OCI-LY7 (cell line): ENCODE measurements at regions not wholly inside any gene's neighbourhood (a gene's known extent, or its start where the extent isn't known, plus 50 kb on each side); places are given as distances from the start of the nearest gene placed in this dataset.

Experiments used
- BruUV-seq: library from RNA; stranded (reverse); fragments of 400-500 nt; replicated peaks from 2 replicates; lab custom pipeline; 2021; lab: Mats Ljungman, UMichigan
- CTCF ChIA-PET: fragments of 300-600 bp; sonication (Branson Sonifier 250); formaldehyde crosslinking; loops from one replicate; lab custom pipeline; 2022; ENCODE audit warnings: antibody characterized with exemption; ENCODE audit not compliant: unreplicated experiment; lab: Charles Lee
- POLR2A ChIA-PET: fragments of 300-600 bp; sonication (Branson Sonifier 250); formaldehyde crosslinking; loops from one replicate; lab custom pipeline; 2022; ENCODE audit warnings: antibody characterized with exemption; lab: Charles Lee
- DNase-seq: peaks from one replicate; pipeline ENCODE4 v3.0.0-alpha.2; 2015; ENCODE audit warnings: low spot score
- H2AFZ ChIP-seq: fragments of 200-600 bp; sonication (generic), shearing (Covaris generic); 2 replicates; pipeline ENCODE4 v1.6.1; 2014; ENCODE audit warnings: mild to moderate bottlenecking, antibody characterized with exemption, low read length, moderate library complexity
- H3K27ac ChIP-seq: fragments of 200-600 bp; sonication (generic); 2 replicates; pipeline ENCODE4 v1.5.1; 2014; ENCODE audit warnings: mixed run types, low read depth, mild to moderate bottlenecking, moderate library complexity, low read length, inconsistent platforms; ENCODE audit not compliant: poor library complexity, severe bottlenecking
- H3K36me3 ChIP-seq: fragments of 200-600 bp; sonication (generic); 2 replicates; pipeline ENCODE4 v1.6.1; 2014; ENCODE audit warnings: mild to moderate bottlenecking, antibody characterized with exemption, low read length, moderate library complexity, mixed read lengths; ENCODE audit not compliant: insufficient read depth
- H3K4me1 ChIP-seq: fragments of 200-600 bp; sonication (generic); 2 replicates; pipeline ENCODE4 v1.5.1; 2014; ENCODE audit warnings: mild to moderate bottlenecking, low read length; ENCODE audit not compliant: insufficient read depth, poor library complexity, severe bottlenecking
- H3K4me2 ChIP-seq: fragments of 200-600 bp; sonication (generic); 2 replicates; pipeline ENCODE4 v1.6.1; 2014; ENCODE audit warnings: mild to moderate bottlenecking, low read length
- H3K4me3 ChIP-seq: fragments of 200-600 bp; sonication (generic); 2 replicates; pipeline ENCODE4 v1.5.1; 2014; ENCODE audit warnings: mild to moderate bottlenecking, low read depth, low read length; ENCODE audit not compliant: poor library complexity, severe bottlenecking
- H3K79me2 ChIP-seq: fragments of 200-600 bp; sonication (generic); 2 replicates; pipeline ENCODE4 v1.6.1; 2016; ENCODE audit warnings: low read depth, mild to moderate bottlenecking, low read length, moderate library complexity, mixed read lengths; ENCODE audit not compliant: insufficient read depth
- H3K9me2 ChIP-seq: fragments of 200-600 bp; sonication (generic); 2 replicates; pipeline ENCODE4 v1.6.1; 2016; ENCODE audit warnings: mild to moderate bottlenecking, low read length, mixed read lengths; ENCODE audit not compliant: insufficient read depth
- H3K9me3 ChIP-seq: fragments of 200-600 bp; sonication (generic); 2 replicates; pipeline ENCODE4 v1.6.1; 2014; ENCODE audit warnings: mild to moderate bottlenecking, mixed run types, low read length, mixed read lengths
- H4K20me1 ChIP-seq: fragments of 200-600 bp; sonication (generic); 2 replicates; pipeline ENCODE4 v1.6.1; 2014; ENCODE audit warnings: mild to moderate bottlenecking, antibody characterized with exemption, low read length, moderate library complexity, mixed read lengths; ENCODE audit not compliant: insufficient read depth
- EZH2phosphoT487 ChIP-seq: fragments of 200-600 bp; sonication (generic); IDR thresholded peaks from 2 replicates; pipeline ENCODE4 v1.6.1; 2018; ENCODE audit warnings: low read depth, borderline replicate concordance, mild to moderate bottlenecking, mixed run types, antibody characterized with exemption, low read length, moderate library complexity, mixed read lengths
- intact Hi-C: fragments of 100-400 bp; cut with micrococcal nuclease; formaldehyde crosslinking; loops from one replicate; pipeline ENCODE4 v1.10.0; 2022; ENCODE audit not compliant: unreplicated experiment
- TF ChIP-seq, protein P1 (sequence below): fragments of 200-600 bp; sonication (generic); conservative IDR thresholded peaks from 2 replicates; pipeline ENCODE4 v1.5.1; 2014; ENCODE audit warnings: mild to moderate bottlenecking, antibody characterized with exemption, low read length, moderate library complexity, mixed read lengths

- DNase-seq, result no peak
- H3K4me2 ChIP-seq, result no peak overlapping the region
- no peaks in the 10 kb centered on the region for H3K79me2 ChIP-seq
- no peak overlapping the region for H2AFZ ChIP-seq
- H3K36me3 ChIP-seq, result no peaks in the 10 kb centered on the region
- no peaks in the 10 kb centered on the region for H3K9me3 ChIP-seq
- TF ChIP-seq EZH2phosphoT487, result no peak
- TF ChIP-seq, protein P1, sequence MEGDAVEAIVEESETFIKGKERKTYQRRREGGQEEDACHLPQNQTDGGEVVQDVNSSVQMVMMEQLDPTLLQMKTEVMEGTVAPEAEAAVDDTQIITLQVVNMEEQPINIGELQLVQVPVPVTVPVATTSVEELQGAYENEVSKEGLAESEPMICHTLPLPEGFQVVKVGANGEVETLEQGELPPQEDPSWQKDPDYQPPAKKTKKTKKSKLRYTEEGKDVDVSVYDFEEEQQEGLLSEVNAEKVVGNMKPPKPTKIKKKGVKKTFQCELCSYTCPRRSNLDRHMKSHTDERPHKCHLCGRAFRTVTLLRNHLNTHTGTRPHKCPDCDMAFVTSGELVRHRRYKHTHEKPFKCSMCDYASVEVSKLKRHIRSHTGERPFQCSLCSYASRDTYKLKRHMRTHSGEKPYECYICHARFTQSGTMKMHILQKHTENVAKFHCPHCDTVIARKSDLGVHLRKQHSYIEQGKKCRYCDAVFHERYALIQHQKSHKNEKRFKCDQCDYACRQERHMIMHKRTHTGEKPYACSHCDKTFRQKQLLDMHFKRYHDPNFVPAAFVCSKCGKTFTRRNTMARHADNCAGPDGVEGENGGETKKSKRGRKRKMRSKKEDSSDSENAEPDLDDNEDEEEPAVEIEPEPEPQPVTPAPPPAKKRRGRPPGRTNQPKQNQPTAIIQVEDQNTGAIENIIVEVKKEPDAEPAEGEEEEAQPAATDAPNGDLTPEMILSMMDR, result peak; percentile 49
- no peak overlapping the region for H3K4me3 ChIP-seq
- peaks cover 16% of the 10 kb centered on the region for H3K4me1 ChIP-seq
- no peaks in the 10 kb centered on the region for H3K9me2 ChIP-seq
- ChIA-PET CTCF (no interaction called here), POLR2A (interaction anchor here (0.6 to 0.7 kb wide), 2 partner anchors 49 to 116 kb away, joined by 4 to 5 read pairs; no protein-coding TSS in a partner anchor)
- H4K20me1 ChIP-seq, result no peaks in the 10 kb centered on the region
- BruUV-seq, result no TSS peak
- intact Hi-C loops, result no loop called here
- H3K27ac ChIP-seq, result no peak overlapping the region
Observed at GRCh38 chr1:101455166-101455565, 218.3 kb downstream of the S1PR1 start.

- no peak overlapping the region for H3K4me2 ChIP-seq
- BruUV-seq, result no TSS peak
- H3K79me2 ChIP-seq, result no peaks in the 10 kb centered on the region
- H3K9me2 ChIP-seq, result no peaks in the 10 kb centered on the region
- no peak for DNase-seq
- ChIA-PET CTCF (no interaction called here), POLR2A (no interaction called here)
- no peaks in the 10 kb centered on the region for H3K4me1 ChIP-seq
- H2AFZ ChIP-seq, result no peak overlapping the region
- H4K20me1 ChIP-seq, result no peaks in the 10 kb centered on the region
- no peak for TF ChIP-seq EZH2phosphoT487
- TF ChIP-seq, protein P1, result no peak
- 0 out of 2 replicates have a peak, but pooled peaks cover 7% of the 10 kb centered on the region for H3K9me3 ChIP-seq
- no peak overlapping the region for H3K27ac ChIP-seq
- no peaks in the 10 kb centered on the region for H3K36me3 ChIP-seq
- H3K4me3 ChIP-seq, result no peak overlapping the region
- intact Hi-C loops, result no loop called here
Observed at GRCh38 chr1:101460739-101461138, 223.9 kb downstream of the S1PR1 start.

GRCh38 chr1:101463195-101463594, 226.4 kb downstream of the S1PR1 start:
- no peaks in the 10 kb centered on the region for H3K4me1 ChIP-seq
- H3K9me2 ChIP-seq, result no peaks in the 10 kb centered on the region
- H3K79me2 ChIP-seq, result no peaks in the 10 kb centered on the region
- ChIA-PET CTCF (no interaction called here), POLR2A (interaction anchor here (0.7 kb wide), 1 partner anchor 14 kb away, joined by 3 read pairs; no protein-coding TSS in a partner anchor)
- TF ChIP-seq EZH2phosphoT487, result no peak
- TF ChIP-seq, protein P1, result no peak
- no peak overlapping the region for H2AFZ ChIP-seq
- intact Hi-C loops, result no loop called here
- DNase-seq, result no peak
- no TSS peak for BruUV-seq
- H4K20me1 ChIP-seq, result no peaks in the 10 kb centered on the region
- no peak overlapping the region for H3K27ac ChIP-seq
- no peak overlapping the region for H3K4me3 ChIP-seq
- H3K9me3 ChIP-seq, result 0 out of 2 replicates have a peak, but pooled peaks cover 7% of the 10 kb centered on the region
- no peak overlapping the region for H3K4me2 ChIP-seq
- H3K36me3 ChIP-seq, result no peaks in the 10 kb centered on the region
